Adipocyte (in vitro differentiated cells): ENCODE measurements at regions not wholly inside any gene's neighbourhood (a gene's known extent, or its start where the extent isn't known, plus 50 kb on each side); places are given as distances from the start of the nearest gene placed in this dataset.

Experiments
- DNase-seq: peaks from one replicate; pipeline ENCODE4 v3.0.0-alpha.2; 2015; ENCODE audit warnings: low read depth
- H3K27me3 ChIP-seq: replicated peaks from 2 replicates; pipeline ENCODE4 v1.7.0; 2013; ENCODE audit warnings: mild to moderate bottlenecking, low read length, moderate library complexity; ENCODE audit not compliant: control insufficient read depth, insufficient read depth
- H3K36me3 ChIP-seq: 2 replicates; pipeline ENCODE4 v1.7.0; 2013; ENCODE audit warnings: low read length, mild to moderate bottlenecking, moderate library complexity; ENCODE audit not compliant: control insufficient read depth, insufficient read depth, severe bottlenecking
- H3K4me1 ChIP-seq: 2 replicates; pipeline ENCODE4 v1.7.0; 2013; ENCODE audit warnings: mild to moderate bottlenecking, low read length, moderate library complexity; ENCODE audit not compliant: control insufficient read depth, insufficient read depth
- H3K4me3 ChIP-seq: 2 replicates; pipeline ENCODE4 v1.7.0; 2013; ENCODE audit warnings: mild to moderate bottlenecking, low read length, moderate library complexity
- H3K9ac ChIP-seq: 2 replicates; pipeline ENCODE4 v1.7.0; 2013; ENCODE audit warnings: mild to moderate bottlenecking, low read length, moderate library complexity
- H3K9me3 ChIP-seq: 2 replicates; pipeline ENCODE4 v1.7.0; 2013; ENCODE audit warnings: mild to moderate bottlenecking, low read length, moderate library complexity; ENCODE audit not compliant: control insufficient read depth

DNA sequence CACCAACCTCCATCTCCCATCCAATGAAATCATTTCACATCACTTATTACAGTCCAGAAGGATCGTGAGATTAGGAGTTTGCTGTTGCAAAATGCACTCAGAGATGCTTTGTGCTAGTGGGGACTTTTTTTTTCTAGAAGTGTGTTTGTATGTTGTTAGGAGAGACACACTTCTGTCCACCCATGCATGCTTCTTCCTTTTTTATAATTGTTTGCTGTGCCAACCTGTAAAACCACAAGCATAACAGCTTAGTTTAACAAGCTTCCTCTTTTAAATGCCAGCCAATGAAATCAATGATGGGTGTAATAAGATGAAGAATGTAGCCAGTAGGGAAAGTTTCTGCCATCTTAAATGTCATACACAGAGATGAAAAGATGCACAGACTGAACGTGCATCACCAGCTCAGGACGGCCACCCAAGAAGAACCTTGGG, 305.6 kb upstream of the STT3B start:
- no peak for DNase-seq
- no peak overlapping the region for H3K4me3 ChIP-seq

DNA sequence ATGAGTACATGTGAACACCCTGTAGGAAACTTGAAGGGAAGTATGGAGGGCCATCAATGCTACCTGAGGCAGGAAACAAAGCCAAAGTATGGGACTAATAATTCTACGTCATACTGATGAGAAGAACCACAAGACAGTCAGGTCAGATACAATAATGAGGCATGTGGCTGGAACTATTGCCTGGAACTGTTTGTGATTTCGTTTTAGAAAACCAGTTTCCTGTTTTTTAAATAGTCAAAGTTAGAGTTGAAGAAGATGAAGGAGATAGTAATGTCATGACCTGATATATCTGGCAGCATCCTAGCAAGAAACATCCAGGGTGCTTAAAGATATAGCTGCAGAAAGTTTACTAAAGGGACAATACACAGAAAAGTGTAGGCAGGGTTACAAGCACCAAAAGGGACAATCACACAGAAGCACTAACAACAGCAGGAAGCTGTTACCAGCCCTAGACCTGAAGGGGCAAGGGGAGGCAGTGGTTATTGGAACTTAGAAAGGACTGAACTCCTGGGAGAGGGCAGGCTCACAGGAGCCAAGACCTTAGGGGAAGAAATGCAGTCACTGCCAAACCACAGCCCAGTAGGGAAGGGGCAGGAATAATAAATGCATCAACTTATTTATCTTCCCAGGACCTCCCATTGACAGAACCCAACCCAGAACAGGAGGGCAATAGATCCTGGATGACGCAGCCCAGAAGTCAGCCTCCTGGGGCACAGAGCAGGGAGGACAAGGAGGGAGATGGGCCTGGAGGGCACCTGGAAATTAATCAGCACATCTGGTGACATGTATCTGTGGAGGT, 302.1 kb upstream of the STT3B start:
- Histone ChIP-seq H3K36me3 (no peaks in the 10 kb centered on the region), H3K4me1 (no peaks in the 10 kb centered on the region), H3K27me3 (no peaks in the 10 kb centered on the region), H3K9me3 (no peaks in the 10 kb centered on the region), H3K9ac (no peak overlapping the region), H3K4me3 (no peak overlapping the region)
- no peak for DNase-seq

More for the DNA sequence above, 305.6 kb upstream of the STT3B start:
- Histone ChIP-seq H3K9me3 (no peaks in the 10 kb centered on the region), H3K4me1 (peaks cover 6% of the 10 kb centered on the region), H3K9ac (no peak overlapping the region), H3K36me3 (no peaks in the 10 kb centered on the region), H3K27me3 (no peaks in the 10 kb centered on the region)

- H3K4me3 ChIP-seq = no peak overlapping the region
- H3K4me1 ChIP-seq = no peaks in the 10 kb centered on the region
- no peaks in the 10 kb centered on the region for H3K9me3 ChIP-seq
- DNase-seq = no peak
- no peaks in the 10 kb centered on the region for H3K27me3 ChIP-seq
- no peaks in the 10 kb centered on the region for H3K36me3 ChIP-seq
- no peak overlapping the region for H3K9ac ChIP-seq
Observed at GRCh38 chr3:31232055-31233025, 300.4 kb upstream of the STT3B start.

- DNase-seq = no peak
- Histone ChIP-seq H3K9me3 (no peaks in the 10 kb centered on the region), H3K4me3 (no peak overlapping the region), H3K27me3 (no peaks in the 10 kb centered on the region), H3K4me1 (no peaks in the 10 kb centered on the region), H3K9ac (no peak overlapping the region), H3K36me3 (no peaks in the 10 kb centered on the region)
Observed at GRCh38 chr3:31234145-31234544, 298.6 kb upstream of the STT3B start.

- no peak for DNase-seq
- no peaks in the 10 kb centered on the region for H3K4me1 ChIP-seq
- H3K4me3 ChIP-seq = no peak overlapping the region
Observed at GRCh38 chr3:31235062-31235700, 297.5 kb upstream of the STT3B start.

GRCh38 chr3:31237887-31238286, 294.8 kb upstream of the STT3B start:
- no peak for DNase-seq
- H3K4me3 ChIP-seq = no peak overlapping the region
- H3K9me3 ChIP-seq = no peaks in the 10 kb centered on the region
- no peaks in the 10 kb centered on the region for H3K4me1 ChIP-seq
- no peaks in the 10 kb centered on the region for H3K27me3 ChIP-seq
- no peaks in the 10 kb centered on the region for H3K36me3 ChIP-seq
- no peak overlapping the region for H3K9ac ChIP-seq

More at GRCh38 chr3:31235062-31235700, 297.5 kb upstream of the STT3B start:
- H3K9ac ChIP-seq = no peak overlapping the region
- no peaks in the 10 kb centered on the region for H3K36me3 ChIP-seq
- no peaks in the 10 kb centered on the region for H3K9me3 ChIP-seq
- H3K27me3 ChIP-seq = no peaks in the 10 kb centered on the region

GRCh38 chr3:31240013-31240412, 292.7 kb upstream of the STT3B start:
- no peaks in the 10 kb centered on the region for H3K36me3 ChIP-seq
- no peak overlapping the region for H3K4me3 ChIP-seq
- DNase-seq = no peak
- H3K4me1 ChIP-seq = no peaks in the 10 kb centered on the region
- no peaks in the 10 kb centered on the region for H3K27me3 ChIP-seq
- no peak overlapping the region for H3K9ac ChIP-seq
- no peaks in the 10 kb centered on the region for H3K9me3 ChIP-seq

GRCh38 chr3:31240466-31240865, 292.3 kb upstream of the STT3B start:
- no peaks in the 10 kb centered on the region for H3K9me3 ChIP-seq
- H3K9ac ChIP-seq = no peak overlapping the region
- no peak overlapping the region for H3K4me3 ChIP-seq
- H3K27me3 ChIP-seq = no peaks in the 10 kb centered on the region
- H3K4me1 ChIP-seq = no peaks in the 10 kb centered on the region
- no peaks in the 10 kb centered on the region for H3K36me3 ChIP-seq
- no peak for DNase-seq

GRCh38 chr3:31240874-31241273, 291.9 kb upstream of the STT3B start:
- Histone ChIP-seq H3K36me3 (no peaks in the 10 kb centered on the region), H3K27me3 (no peaks in the 10 kb centered on the region), H3K9ac (no peak overlapping the region), H3K9me3 (no peaks in the 10 kb centered on the region), H3K4me3 (no peak overlapping the region), H3K4me1 (no peaks in the 10 kb centered on the region)
- no peak for DNase-seq

GRCh38 chr3:31241533-31241932, 291.2 kb upstream of the STT3B start:
- Histone ChIP-seq H3K27me3 (no peaks in the 10 kb centered on the region), H3K4me3 (no peak overlapping the region), H3K36me3 (no peaks in the 10 kb centered on the region), H3K4me1 (no peaks in the 10 kb centered on the region), H3K9me3 (no peaks in the 10 kb centered on the region), H3K9ac (no peak overlapping the region)
- DNase-seq = no peak
